ENCODE measurements at regions not wholly inside any gene's neighbourhood (a gene's known extent, or its start where the extent isn't known, plus 50 kb on each side); places are given as distances from the start of the nearest gene placed in this dataset.

- Histone ChIP-seq H3K4me3 (ENCODE audit: insufficient read depth, low read length) (no peak overlapping the region), H2AFZ (ENCODE audit: low read length) (no peak overlapping the region), H3K9me3 (ENCODE audit: low read depth, low read length) (no peaks in the 10 kb centered on the region), H3K27ac (ENCODE audit: low read depth, low read length) (no peak overlapping the region), H3K27me3 (ENCODE audit: insufficient read depth, low read length) (no peaks in the 10 kb centered on the region), H4K20me1 (ENCODE audit: insufficient read depth, low read length) (no peaks in the 10 kb centered on the region), H3K4me2 (ENCODE audit: insufficient read depth, low read length) (no peak overlapping the region), H3K79me2 (ENCODE audit: insufficient read depth, low read length) (no peaks in the 10 kb centered on the region), H3K36me3 (ENCODE audit: insufficient read depth, low read length) (no peaks in the 10 kb centered on the region), H3K4me1 (ENCODE audit: insufficient read depth, low read length) (no peaks in the 10 kb centered on the region)
- no peak for TF ChIP-seq CTCF (IDR thresholded peaks at IDR 0.05; ENCODE audit: extremely low read depth, low read depth, low read length)
- DNase-seq (ENCODE audit: insufficient read length, low spot score, missing footprints) = no peak
Measured at GRCh38 chr5:135678640-135679268, 100.0 kb upstream of the CXCL14 start.

- H2AFZ ChIP-seq (ENCODE audit: low read length) = no peak overlapping the region
- no peak overlapping the region for H3K4me3 ChIP-seq (ENCODE audit: insufficient read depth, low read length)
- no peaks in the 10 kb centered on the region for H3K79me2 ChIP-seq (ENCODE audit: insufficient read depth, low read length)
- H3K36me3 ChIP-seq (ENCODE audit: insufficient read depth, low read length) = no peaks in the 10 kb centered on the region
- no peak for DNase-seq (ENCODE audit: insufficient read length, low spot score, missing footprints)
- H4K20me1 ChIP-seq (ENCODE audit: insufficient read depth, low read length) = no peaks in the 10 kb centered on the region
- no peak for TF ChIP-seq CTCF (IDR thresholded peaks at IDR 0.05; ENCODE audit: extremely low read depth, low read depth, low read length)
- no peak overlapping the region for H3K27ac ChIP-seq (ENCODE audit: low read depth, low read length)
- no peaks in the 10 kb centered on the region for H3K9me3 ChIP-seq (ENCODE audit: low read depth, low read length)
- H3K27me3 ChIP-seq (ENCODE audit: insufficient read depth, low read length) = no peaks in the 10 kb centered on the region
- H3K4me2 ChIP-seq (ENCODE audit: insufficient read depth, low read length) = no peak overlapping the region
- H3K4me1 ChIP-seq (ENCODE audit: insufficient read depth, low read length) = no peaks in the 10 kb centered on the region
Measured at GRCh38 chr5:135671966-135672365, 93.2 kb upstream of the CXCL14 start.

GRCh38 chr5:135671052-135671705, 92.4 kb upstream of the CXCL14 start:
- no peaks in the 10 kb centered on the region for H3K79me2 ChIP-seq (ENCODE audit: insufficient read depth, low read length)
- no peak for DNase-seq (ENCODE audit: insufficient read length, low spot score, missing footprints)
- H4K20me1 ChIP-seq (ENCODE audit: insufficient read depth, low read length) = no peaks in the 10 kb centered on the region
- no peak overlapping the region for H3K4me2 ChIP-seq (ENCODE audit: insufficient read depth, low read length)
- no peaks in the 10 kb centered on the region for H3K9me3 ChIP-seq (ENCODE audit: low read depth, low read length)
- H3K4me1 ChIP-seq (ENCODE audit: insufficient read depth, low read length) = no peaks in the 10 kb centered on the region
- H3K36me3 ChIP-seq (ENCODE audit: insufficient read depth, low read length) = no peaks in the 10 kb centered on the region
- no peak overlapping the region for H3K4me3 ChIP-seq (ENCODE audit: insufficient read depth, low read length)
- TF ChIP-seq CTCF (IDR thresholded peaks at IDR 0.05; ENCODE audit: extremely low read depth, low read depth, low read length) = no peak
- no peak overlapping the region for H3K27ac ChIP-seq (ENCODE audit: low read depth, low read length)
- no peak overlapping the region for H2AFZ ChIP-seq (ENCODE audit: low read length)
- H3K27me3 ChIP-seq (ENCODE audit: insufficient read depth, low read length) = no peaks in the 10 kb centered on the region

GRCh38 chr5:135670588-135670987, 91.8 kb upstream of the CXCL14 start:
- no peak overlapping the region for H3K4me3 ChIP-seq (ENCODE audit: insufficient read depth, low read length)
- H3K27ac ChIP-seq (ENCODE audit: low read depth, low read length) = no peak overlapping the region
- no peaks in the 10 kb centered on the region for H4K20me1 ChIP-seq (ENCODE audit: insufficient read depth, low read length)
- H3K36me3 ChIP-seq (ENCODE audit: insufficient read depth, low read length) = no peaks in the 10 kb centered on the region
- TF ChIP-seq CTCF (IDR thresholded peaks at IDR 0.05; ENCODE audit: extremely low read depth, low read depth, low read length) = no peak
- DNase-seq (ENCODE audit: insufficient read length, low spot score, missing footprints) = no peak
- H3K27me3 ChIP-seq (ENCODE audit: insufficient read depth, low read length) = no peaks in the 10 kb centered on the region
- H3K4me2 ChIP-seq (ENCODE audit: insufficient read depth, low read length) = no peak overlapping the region
- H3K79me2 ChIP-seq (ENCODE audit: insufficient read depth, low read length) = no peaks in the 10 kb centered on the region
- no peaks in the 10 kb centered on the region for H3K9me3 ChIP-seq (ENCODE audit: low read depth, low read length)
- no peaks in the 10 kb centered on the region for H3K4me1 ChIP-seq (ENCODE audit: insufficient read depth, low read length)
- no peak overlapping the region for H2AFZ ChIP-seq (ENCODE audit: low read length)
